Kidney epithelial cell (primary cell): ENCODE measurements at regions not wholly inside any gene's neighbourhood (a gene's known extent, or its start where the extent isn't known, plus 50 kb on each side); places are given as distances from the start of the nearest gene placed in this dataset.
"Not testable (repeated sequence)": the region's sequence is repeated elsewhere in the genome, so short reads cannot be mapped to it uniquely, and the experiment has no call there.

ENCODE experiments used
- DNase-seq: peaks from one replicate; pipeline ENCODE4 v3.0.0-alpha.2; 2010; ENCODE audit warnings: low read depth
- H3K27me3 ChIP-seq: 2 replicates; pipeline ENCODE4 v1.6.0; 2011; ENCODE audit warnings: low read length; ENCODE audit not compliant: control insufficient read depth, insufficient read depth
- H3K36me3 ChIP-seq: 2 replicates; pipeline ENCODE4 v1.5.1; 2011; ENCODE audit warnings: low read length; ENCODE audit not compliant: control insufficient read depth, insufficient read depth
- H3K4me3 ChIP-seq: 2 replicates; pipeline ENCODE4 v1.5.1; 2011; ENCODE audit warnings: low read depth, mild to moderate bottlenecking, control low read depth, low read length
- CTCF ChIP-seq: IDR thresholded peaks from 2 replicates; pipeline ENCODE4 v1.5.1; 2011; ENCODE audit warnings: mild to moderate bottlenecking, moderate library complexity, low read length, control low read depth, inconsistent platforms; ENCODE audit not compliant: insufficient read depth, poor library complexity, severe bottlenecking

- Histone ChIP-seq H3K4me3 (no peak overlapping the region), H3K36me3 (no peaks in the 10 kb centered on the region), H3K27me3 (peaks cover 5% of the 10 kb centered on the region)
- DNase-seq, result no peak
- no peak for TF ChIP-seq CTCF
Observed at GRCh38 chr11:19625438-19625837, 87.2 kb upstream of the NAV2 start.

- DNase-seq, result no peak
- no peaks in the 10 kb centered on the region for H3K36me3 ChIP-seq
- no peak for TF ChIP-seq CTCF
- no peaks in the 10 kb centered on the region for H3K27me3 ChIP-seq
- no peak overlapping the region for H3K4me3 ChIP-seq
Observed at GRCh38 chr11:19617696-19618523, 94.7 kb upstream of the NAV2 start.

- Histone ChIP-seq H3K4me3 (no peak overlapping the region), H3K36me3 (no peaks in the 10 kb centered on the region), H3K27me3 (no peaks in the 10 kb centered on the region)
- DNase-seq, result no peak
- TF ChIP-seq CTCF, result no peak
Observed at GRCh38 chr11:19615341-19616183, 97.1 kb upstream of the NAV2 start.

- no peak for TF ChIP-seq CTCF
- Histone ChIP-seq H3K36me3 (no peaks in the 10 kb centered on the region), H3K27me3 (no peaks in the 10 kb centered on the region), H3K4me3 (no peak overlapping the region)
- no peak for DNase-seq
Observed at GRCh38 chr11:19614370-19614940, 98.2 kb upstream of the NAV2 start.

- not testable (repeated sequence) for H3K36me3 ChIP-seq, H3K4me3 ChIP-seq, DNase-seq
Observed at GRCh38 chr11:19612025-19612424, 100.6 kb upstream of the NAV2 start.

GRCh38 chr11:19607656-19608360 lies 104.8 kb upstream of the NAV2 start:
- Histone ChIP-seq H3K27me3 (no peaks in the 10 kb centered on the region), H3K4me3 (no peak overlapping the region), H3K36me3 (no peaks in the 10 kb centered on the region)
- DNase-seq, result no peak
- no peak for TF ChIP-seq CTCF

More at GRCh38 chr11:19612025-19612424, 100.6 kb upstream of the NAV2 start:
- not testable (repeated sequence) for H3K27me3 ChIP-seq
